ENCODE measurements at regions not wholly inside any gene's neighbourhood (a gene's known extent, or its start where the extent isn't known, plus 50 kb on each side); places are given as distances from the start of the nearest gene placed in this dataset.

- TF ChIP-seq FOXA2 (IDR thresholded peaks at IDR 0.05) (no peak), CTCF (IDR thresholded peaks at IDR 0.05; ENCODE audit: low read depth, low read length, missing input control) (no peak), FOXA1 (IDR thresholded peaks at IDR 0.05) (no peak), RAD21 (IDR thresholded peaks at IDR 0.05) (no peak), MAX (IDR thresholded peaks at IDR 0.05) (no peak), JUND (IDR thresholded peaks at IDR 0.05) (no peak), GABPA (IDR thresholded peaks at IDR 0.05 in 1 of 2, conservative IDR thresholded peaks at IDR 0.05 in 1 of 2) (no peak), TAF1 (conservative IDR thresholded peaks at IDR 0.05) (no peak), SP1 (IDR thresholded peaks at IDR 0.05) (no peak), YY1 (IDR thresholded peaks at IDR 0.05) (no peak), ZBTB33 (IDR thresholded peaks at IDR 0.05) (no peak), RXRA (IDR thresholded peaks at IDR 0.05) (no peak), NR2F2 (IDR thresholded peaks at IDR 0.05) (no peak)
- TF ChIP-seq, protein P1, sequence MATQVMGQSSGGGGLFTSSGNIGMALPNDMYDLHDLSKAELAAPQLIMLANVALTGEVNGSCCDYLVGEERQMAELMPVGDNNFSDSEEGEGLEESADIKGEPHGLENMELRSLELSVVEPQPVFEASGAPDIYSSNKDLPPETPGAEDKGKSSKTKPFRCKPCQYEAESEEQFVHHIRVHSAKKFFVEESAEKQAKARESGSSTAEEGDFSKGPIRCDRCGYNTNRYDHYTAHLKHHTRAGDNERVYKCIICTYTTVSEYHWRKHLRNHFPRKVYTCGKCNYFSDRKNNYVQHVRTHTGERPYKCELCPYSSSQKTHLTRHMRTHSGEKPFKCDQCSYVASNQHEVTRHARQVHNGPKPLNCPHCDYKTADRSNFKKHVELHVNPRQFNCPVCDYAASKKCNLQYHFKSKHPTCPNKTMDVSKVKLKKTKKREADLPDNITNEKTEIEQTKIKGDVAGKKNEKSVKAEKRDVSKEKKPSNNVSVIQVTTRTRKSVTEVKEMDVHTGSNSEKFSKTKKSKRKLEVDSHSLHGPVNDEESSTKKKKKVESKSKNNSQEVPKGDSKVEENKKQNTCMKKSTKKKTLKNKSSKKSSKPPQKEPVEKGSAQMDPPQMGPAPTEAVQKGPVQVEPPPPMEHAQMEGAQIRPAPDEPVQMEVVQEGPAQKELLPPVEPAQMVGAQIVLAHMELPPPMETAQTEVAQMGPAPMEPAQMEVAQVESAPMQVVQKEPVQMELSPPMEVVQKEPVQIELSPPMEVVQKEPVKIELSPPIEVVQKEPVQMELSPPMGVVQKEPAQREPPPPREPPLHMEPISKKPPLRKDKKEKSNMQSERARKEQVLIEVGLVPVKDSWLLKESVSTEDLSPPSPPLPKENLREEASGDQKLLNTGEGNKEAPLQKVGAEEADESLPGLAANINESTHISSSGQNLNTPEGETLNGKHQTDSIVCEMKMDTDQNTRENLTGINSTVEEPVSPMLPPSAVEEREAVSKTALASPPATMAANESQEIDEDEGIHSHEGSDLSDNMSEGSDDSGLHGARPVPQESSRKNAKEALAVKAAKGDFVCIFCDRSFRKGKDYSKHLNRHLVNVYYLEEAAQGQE (IDR thresholded peaks at IDR 0.05): no peak
These were observed 159.1 kb upstream of the HS3ST1 start for GRCh38 chr4:11587797-11588196.
